Stimulated activated CD8-positive, alpha-beta memory T cell treated with anti-CD3 and anti-CD28 coated beads, Interleukin-12 subunit alpha, Interleukin-12 subunit beta, amount 100 ng/mL, for 4 hours (primary cell): ENCODE measurements at regions not wholly inside any gene's neighbourhood (a gene's known extent, or its start where the extent isn't known, plus 50 kb on each side); places are given as distances from the start of the nearest gene placed in this dataset.

ENCODE experiments used
- DNase-seq: peaks from one replicate; pipeline ENCODE4 v3.0.0-alpha.2; 2020; ENCODE audit warnings: low read depth

DNA sequence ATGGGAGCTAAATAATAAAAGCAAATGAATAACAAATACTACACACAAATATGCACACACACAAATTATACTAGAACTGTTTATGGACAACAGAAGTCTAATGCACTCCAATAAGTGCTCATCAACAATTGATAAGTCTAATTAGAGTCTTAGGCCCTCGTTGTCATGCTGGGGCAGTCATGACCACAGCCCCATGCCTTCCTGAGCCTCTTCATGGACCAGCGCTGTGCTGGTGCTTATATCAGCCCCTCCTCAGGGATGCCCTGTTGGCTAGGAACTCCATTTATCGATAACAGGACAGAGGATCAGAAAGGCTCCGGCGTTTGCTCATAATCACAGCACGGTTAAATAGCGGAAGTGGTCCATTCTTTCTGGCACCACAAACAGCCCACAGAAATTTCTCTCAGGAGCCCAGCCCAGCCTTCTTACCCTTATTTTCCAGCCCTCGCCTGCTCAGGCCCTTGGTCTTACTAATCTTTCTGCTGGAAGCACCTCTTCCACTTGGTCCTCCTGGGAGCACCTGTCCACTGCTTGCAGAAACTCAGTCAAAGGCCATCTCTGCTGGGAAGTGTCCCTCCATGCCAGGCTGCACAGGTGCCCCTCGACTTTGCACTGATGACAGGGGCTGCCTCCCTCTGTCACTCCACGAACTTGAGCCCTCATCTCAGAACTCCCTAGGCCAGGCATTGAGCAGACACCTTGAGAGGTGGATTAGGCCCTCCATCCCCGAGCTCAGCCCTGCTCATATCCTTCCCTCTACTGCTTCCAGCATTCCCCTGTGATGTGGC is 500.2 kb upstream of the HS6ST1 start:
- no peak for DNase-seq

DNA sequence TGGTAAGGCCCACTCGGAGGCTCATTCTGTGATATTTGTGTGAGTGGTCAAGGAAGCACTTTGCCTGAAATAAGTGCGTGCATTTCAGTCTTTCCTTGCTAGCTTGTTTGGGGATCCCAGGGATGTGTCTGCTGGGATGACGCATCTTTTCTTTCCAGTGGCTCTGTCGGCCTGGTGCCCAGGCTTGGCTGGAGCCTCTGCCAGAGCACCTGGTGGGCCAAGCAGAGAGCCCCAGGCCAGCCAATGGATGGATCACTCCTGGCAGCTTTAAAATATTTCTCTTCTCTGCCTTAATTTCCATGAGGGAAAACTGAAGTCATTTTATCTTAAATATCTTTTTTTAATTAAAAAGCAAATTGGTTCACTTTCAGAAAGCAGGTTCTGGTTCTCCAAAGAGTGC is 501.8 kb upstream of the HS6ST1 start:
- no peak for DNase-seq

DNA sequence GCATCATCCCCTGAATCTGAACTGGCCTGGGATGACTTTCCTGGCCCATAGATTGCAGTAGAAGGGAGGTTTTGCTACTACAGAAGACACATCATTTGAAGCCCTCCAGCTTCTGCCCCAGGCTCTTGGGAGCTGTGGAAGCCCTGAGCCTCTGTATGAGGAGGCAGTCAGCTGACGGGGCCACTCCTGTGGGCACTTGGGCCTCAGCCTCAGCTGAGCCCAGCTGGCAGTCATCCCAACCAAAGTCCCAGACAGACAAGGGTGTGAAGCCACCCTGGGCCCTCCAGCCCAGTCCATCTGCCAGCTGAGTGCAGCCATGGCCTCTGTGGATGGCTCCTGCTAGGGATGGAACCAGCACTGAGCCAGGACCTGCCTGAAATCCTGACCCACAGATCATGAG is 502.3 kb upstream of the HS6ST1 start:
- DNase-seq: no peak

DNA sequence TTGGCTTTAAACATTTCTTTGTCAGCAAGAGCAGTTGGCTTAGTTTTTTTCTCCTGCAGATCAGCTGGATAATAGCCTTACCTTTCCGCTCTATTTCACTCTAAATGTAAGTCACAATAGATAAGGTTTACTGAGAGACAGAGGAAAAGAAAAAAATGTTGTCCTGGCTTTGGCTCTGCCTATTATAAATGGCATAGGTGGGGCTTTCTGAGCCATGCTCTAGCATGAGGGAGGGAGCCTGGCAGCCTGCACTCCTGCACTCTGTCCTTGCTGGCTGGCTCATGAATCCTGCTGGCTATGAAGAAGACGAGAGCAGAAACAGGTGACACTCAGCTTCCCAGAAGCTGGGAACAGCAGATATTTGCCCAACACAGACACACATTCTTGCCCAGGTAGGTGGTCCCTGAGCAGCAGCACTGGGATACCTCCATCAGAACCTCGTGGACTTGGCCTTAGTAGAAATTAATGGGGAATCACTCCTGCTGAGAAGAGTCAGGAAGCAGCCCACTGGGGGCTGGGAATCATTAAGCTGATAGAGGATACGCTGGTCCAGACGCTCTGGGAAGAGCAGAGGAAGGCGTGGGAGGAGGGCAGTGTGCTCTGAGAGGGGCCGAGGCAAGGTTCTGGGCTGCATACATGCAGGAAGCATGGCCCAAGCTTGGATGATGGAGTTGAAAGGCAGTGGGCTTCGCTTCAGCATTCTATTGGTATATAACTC is 514.4 kb upstream of the HS6ST1 start:
- DNase-seq: no peak

DNA sequence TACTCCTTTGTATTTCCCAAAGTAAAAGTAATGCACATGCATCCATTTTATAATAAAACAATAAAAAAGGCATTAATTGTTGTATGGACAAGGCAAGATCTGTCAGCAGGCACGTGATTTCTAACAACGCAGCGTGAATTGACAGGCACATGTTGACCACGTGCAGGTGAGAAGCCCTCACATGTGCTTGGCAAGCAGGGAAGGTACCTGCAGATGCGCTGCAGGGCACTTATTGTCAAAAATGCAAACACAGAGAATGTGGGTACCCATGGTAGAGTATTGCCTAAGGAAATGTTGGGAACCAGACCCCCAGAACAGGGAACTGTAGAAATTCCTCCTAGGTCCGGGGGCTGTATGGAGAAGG is 515.0 kb upstream of the HS6ST1 start:
- no peak for DNase-seq

DNA sequence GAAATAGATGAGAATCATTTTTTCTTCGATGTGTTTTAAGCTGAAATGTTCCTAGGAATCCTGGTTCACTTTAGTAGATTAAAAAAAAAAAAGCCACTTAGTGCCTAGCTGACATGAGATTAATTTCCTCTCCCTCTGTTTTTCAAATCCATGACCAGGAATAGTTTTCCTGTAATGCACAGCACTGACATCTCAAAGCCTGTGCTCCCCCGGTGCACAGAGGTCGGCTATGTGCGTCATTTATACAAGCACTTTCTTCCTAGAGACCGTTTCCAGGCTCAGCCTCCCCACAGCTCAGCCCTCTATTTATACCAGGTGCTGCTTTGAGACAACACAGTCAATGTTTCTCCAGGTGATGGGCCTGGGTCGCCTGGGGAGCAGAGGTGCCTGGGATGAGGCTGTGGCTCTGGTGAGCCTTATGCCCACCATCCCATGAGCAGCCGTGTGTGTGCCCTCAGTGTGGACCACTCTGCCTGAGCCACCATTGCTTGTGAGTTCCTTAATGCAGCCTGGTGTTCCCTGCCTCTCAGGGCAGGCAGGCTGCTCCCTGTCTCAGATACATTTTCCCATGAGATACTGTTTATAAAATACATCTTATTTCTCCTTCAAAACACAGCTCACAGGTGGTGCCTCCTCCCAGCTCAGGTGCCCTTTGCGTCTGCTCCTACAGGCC is 515.7 kb upstream of the HS6ST1 start:
- no peak for DNase-seq

DNA sequence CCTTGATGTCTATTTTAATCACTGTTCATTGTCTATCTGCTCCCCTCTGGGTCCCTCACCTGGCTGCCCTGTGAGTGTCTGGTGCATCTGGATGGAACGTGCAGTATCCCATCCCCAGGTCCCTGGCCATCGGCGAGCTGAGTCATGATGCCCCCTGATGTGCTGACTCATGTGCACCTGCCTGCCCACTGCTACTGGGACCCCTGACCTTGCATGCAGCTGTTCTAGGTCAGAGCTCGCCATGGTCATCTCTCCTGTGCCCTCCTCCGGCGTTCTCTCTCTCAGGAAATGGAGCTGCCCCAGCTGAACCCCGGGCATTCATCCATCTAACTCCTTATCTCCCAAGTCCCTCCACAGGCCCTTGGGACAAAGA is 516.2 kb upstream of the HS6ST1 start:
- no peak for DNase-seq

DNA sequence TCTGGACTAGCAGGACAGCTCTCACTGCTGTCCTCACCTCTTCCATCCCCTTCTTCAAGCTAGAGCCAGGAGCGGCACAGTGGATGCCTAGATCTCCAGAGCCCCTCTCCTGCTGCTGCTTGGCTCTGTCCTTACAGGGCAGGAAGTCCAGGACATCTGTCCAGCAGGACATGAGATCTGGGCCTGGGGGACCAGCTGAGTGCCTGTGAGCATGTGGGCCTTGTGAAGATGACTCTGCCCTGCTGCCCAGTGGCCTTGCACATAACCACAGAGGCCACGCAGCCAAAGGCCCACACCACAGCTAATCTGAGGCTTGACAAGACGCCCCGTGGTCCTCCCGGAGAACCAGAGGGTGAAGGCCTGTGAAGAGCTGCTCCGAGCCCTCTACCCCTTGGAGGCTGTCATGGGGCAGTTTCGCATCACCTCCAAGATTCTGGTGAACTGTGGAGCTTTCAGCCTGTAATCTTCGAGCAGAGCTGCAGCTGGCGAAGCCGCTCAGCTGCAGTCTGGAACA is 516.7 kb upstream of the HS6ST1 start:
- DNase-seq: no peak

DNA sequence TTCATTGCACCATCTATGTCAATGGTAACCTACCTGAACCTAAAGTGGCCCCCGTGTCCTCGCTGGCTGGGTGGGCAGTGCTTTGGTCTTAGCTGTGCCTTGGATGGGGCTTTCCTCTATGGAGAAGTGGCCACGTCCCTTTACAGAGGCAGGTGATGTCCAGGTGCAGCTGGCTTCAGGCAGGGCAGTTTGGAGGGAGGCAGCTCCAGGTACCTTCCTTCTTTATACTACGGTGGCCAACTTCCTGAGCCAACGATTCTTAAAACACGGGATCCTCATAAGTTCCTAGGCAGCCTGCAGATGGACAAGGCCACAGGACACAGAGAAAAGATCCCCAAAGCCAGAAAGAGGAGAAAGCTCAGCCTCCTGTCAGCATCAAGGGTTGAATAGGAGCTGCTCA is 517.3 kb upstream of the HS6ST1 start:
- DNase-seq: no peak

DNA sequence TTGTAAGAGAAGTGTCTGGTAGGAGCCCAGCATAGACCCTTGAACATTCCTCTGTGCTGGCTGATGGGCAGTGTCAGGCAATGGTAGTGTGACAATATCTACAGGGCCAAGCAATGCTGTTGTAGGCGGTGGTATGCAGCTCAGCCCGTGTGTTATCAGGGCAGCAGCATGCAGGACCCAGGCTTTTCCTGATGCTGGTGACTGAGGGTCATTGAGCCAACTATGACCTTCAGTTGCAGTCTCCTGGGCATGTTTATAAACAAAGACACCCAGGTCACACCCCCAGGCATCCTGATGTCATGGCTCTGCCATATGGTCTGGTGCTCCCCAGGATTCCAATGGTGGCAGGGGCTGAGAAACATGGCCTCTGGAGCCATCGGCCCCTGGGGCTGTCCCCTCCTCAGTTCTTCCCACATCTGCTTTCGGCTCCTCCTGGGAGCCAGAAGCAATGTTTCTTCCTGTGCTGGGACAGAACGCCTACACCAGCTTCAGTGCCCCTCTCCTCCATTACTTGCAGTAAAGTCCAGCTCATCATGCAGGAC is 518.0 kb upstream of the HS6ST1 start:
- no peak for DNase-seq

DNA sequence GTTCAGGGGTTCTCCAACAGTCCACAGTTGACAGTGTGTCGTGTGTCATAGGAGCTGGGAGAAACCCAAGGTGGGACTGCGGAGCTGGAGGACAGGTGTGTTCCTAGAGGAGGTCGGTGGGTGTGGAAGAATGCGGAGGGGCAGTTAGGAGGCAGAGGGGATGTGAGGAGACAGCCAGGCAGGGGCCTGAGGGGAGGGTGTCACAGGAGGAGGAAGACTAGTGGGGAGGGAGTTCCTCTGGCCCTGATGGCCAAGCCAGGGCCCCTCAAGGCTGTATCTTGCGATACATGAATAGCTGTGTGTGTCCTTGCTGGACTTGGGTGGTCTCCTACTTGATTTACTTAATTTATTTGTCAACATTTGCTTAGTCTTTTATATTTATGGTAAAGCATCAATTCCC is 519.6 kb upstream of the HS6ST1 start:
- no peak for DNase-seq

DNA sequence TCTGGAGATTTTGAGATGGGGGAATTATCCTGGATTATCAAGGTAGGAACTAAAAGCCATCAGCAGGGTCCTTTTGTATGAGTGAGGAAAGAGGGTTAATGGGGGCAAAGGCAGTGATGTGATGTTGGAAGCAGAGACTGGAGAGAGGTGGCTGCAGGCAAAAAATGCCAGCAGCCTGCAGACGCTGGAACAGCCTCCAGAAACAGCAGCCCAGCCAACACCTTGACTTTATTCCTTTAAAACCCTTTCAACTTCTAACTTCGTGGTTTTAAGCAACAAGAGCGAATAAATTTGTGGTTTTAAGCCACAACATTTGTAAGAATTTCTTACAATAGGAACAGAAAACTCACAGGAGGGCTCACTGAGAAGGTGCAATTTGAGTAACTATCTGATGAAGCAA is 523.1 kb upstream of the HS6ST1 start:
- no peak for DNase-seq

DNA sequence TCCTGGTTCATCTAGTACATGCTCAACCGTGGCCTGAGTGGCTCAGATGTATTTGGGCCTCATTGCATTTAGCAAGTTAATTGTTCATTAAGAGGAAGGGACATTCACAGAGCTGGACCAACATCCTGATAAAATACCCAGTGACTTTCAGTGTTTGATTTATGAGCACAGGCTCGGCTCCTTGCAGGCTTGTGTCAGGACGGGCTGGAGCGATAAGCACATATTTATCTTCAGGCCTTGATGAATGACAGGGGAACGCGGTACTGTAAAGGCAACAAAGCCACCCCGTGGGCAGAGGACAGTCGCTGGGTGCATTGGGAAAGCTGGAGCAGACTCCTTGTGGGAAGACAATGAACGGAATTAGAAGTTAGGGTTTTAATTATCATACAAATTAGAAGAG is 548.6 kb upstream of the HS6ST1 start:
- DNase-seq: no peak

DNA sequence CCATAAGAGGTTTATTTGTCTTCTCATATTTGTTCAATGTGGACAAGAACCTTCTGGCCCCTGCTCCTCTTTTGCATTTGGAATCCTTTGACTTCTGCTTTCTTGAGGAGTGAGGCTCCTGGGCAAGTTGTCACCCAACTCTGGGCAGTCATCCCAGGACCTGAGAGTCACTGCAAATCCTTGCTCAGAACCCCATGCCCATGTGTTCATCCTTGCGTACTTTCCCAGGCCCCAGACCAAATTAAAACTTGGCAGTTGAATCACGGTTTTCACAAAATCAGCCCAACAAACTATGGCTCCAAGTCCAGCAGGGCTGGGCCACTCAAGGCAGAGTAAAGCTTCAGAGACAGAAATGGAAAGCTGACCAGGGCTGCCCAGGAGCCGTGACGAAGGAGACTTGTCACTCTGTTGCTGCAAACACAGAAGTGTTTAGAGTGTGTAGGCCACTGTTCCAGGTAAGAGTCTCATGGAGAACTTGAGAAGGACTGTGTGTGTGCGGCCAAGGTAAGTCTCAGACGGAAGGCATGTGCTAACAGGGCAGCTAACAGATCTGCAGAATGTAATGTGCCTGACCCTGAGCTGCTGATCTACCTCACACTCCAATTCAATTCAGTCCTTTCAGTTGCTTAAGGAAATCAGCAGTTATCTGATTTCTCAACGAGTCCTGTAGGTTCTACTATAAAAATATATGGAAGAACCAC is 549.4 kb upstream of the HS6ST1 start:
- no peak for DNase-seq

DNA sequence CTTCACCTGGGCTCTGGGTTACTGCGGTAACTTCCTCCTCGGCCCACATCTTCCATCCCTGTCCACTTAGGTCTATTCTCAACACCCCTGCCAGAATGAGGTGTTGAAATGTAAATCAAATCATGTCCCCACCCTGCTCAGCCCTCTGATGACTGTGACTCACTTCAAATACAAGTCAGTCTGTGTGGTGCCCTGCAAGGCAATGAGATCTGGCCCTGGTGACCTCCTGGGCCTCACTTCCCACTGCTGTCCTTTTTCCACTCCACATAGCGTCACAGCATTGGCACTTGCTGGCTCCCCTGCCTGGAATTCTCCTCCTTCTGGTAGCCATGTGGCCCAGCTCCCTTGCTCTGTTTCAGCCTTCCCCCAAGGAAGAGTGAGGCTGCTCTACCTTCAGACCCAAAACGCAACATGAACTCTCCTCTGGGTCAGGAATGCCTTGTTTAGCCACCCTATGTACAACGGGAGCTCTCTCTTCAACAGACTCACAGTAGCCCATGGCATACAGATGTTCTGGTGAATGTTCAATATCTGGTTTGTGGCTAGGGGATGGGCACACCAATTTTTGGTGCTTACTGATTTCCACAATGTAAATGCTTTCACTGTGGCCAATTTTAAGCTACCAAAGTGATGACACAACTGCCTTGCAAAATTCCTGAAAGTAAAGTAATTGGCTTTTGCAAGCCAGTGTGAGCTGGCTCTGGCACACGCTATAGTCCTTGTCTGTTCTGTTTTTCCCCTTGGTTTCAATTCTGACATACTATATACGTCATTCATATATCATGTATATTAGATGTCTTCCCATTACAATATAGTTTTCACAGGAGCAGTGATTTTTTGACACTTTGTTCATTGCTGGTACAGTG is 550.3 kb upstream of the HS6ST1 start:
- no peak for DNase-seq

DNA sequence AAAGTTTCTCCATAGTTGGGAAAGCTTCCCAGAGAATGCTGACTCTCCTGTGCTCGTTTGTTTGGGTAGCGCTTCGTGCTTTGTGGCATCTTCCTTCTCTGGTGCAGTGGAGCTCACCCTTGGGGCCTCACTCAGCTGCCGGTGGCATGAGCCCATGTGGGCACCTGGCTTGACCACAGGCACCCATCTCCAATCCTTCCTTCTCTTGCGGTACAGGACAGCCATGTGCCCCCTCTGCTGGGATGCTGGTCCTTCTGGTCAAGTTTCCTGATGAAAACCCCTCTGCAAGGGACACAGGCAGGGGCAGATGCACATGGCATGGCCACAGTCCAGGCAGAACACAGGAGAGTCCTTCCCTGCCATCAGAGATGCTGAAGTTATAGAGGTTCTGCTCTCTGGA is 555.9 kb upstream of the HS6ST1 start:
- no peak for DNase-seq

DNA sequence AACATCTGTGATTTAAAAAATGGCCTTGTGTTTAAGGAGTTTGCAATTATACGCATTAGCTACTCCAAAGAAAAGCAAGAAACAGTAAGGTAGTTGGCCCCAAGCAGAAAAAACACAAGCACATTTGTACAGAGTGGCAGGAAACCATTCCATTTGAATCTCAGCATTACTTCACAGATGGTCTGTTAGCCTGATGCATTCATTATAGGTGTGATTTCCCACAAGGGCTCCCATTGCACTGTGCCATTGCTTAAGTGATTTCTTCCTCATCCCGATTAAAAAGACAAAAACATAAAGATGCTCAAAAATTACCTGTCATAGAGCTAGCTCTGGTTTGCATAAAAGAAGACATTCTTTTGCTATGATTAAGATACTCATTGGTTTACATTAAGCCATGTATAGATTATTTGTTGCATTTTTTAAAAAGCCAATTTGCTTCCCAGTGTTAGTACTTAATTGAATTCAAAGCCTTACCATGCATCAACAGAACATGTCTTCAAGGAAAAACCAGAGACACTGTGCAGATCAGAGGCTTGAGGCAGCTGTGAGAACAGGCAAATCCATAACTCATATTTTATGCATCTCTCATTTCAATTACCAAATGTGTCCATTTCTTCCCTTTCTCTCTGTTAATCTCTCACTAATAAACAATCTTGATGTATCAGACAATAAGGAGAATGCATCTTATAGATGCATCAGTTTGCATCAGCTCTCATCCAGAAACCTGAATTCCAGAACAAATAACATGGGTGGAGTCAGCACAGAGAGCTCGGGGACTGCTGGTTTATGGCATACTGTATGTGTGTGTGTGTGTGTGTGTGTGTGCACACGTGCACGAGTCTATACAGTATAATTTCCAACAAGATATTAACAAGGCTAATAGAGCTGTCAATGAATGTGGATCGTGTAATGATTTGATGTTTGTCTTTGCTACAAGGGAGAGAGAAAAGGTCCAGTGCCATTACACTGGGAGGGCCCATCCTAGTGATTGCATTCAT is 558.6 kb upstream of the HS6ST1 start:
- no peak for DNase-seq

DNA sequence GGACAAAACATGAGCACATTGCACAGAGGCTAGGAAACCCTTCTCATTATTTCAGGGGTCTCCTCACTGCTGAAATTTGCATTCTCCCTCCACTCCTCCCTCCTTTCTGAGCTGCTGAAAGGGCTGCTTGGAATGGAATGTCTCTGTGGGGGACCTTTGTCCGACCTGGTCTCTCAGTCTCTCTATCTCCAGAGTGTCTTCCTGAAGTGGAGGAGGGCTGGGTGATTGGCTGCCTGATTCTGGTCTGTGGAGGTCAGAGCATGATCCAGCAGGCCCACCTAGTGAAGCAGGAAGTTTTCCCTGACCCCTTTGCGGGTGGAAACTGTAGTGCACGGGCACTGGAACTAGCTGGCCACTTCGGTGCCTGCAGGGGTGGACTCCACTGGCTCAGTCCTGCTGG is 560.5 kb upstream of the HS6ST1 start:
- no peak for DNase-seq

DNA sequence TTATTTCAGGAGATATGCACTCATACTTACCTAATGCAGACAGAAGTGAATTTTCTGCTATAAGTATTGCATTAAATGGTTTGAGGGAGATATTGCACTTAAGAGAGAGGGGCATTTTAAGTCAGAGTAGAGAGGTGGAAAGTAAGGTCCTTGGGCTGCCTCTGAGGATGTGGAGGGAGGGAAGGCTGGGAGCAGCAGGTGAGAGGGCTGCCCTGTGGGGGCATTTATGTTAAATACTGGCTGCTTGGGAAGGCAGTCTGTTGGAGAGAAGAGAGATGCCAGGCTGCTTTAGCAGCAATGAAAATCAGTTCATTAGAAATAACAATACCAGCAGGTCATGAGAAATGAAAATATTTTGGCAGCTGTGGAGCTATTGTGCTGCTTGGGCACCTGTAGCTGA is 576.2 kb upstream of the HS6ST1 start:
- DNase-seq: no peak
